Stimulated activated CD4-positive, alpha-beta T cell treated with anti-CD3 and anti-CD28 coated beads, Interleukin-4, amount 100 ng/mL, for 48 hours (primary cell): ENCODE measurements at regions not wholly inside any gene's neighbourhood (a gene's known extent, or its start where the extent isn't known, plus 50 kb on each side); places are given as distances from the start of the nearest gene placed in this dataset.

ENCODE experiments used
- DNase-seq, 2 donors: peaks; one replicate each; pipeline ENCODE4 v3.0.0-alpha.2; 2020; ENCODE audit warnings: low read depth in 2 of 2

- DNase-seq = no peak
These were observed 137.2 kb upstream of the DACH1 start for GRCh38 chr13:72004246-72004645.

GRCh38 chr13:71998223-71998622 is 131.2 kb upstream of the DACH1 start:
- DNase-seq = no peak

- DNase-seq = no peak
These were observed 112.6 kb upstream of the DACH1 start for GRCh38 chr13:71979616-71980015.

- DNase-seq = no peak
These were observed 110.0 kb upstream of the DACH1 start for GRCh38 chr13:71977028-71977427.

GRCh38 chr13:71967990-71968389 is 101.0 kb upstream of the DACH1 start:
- no peak for DNase-seq

GRCh38 chr13:71964491-71965100 is 97.6 kb upstream of the DACH1 start:
- no peak for DNase-seq

GRCh38 chr13:71962735-71963134 is 95.7 kb upstream of the DACH1 start:
- no peak for DNase-seq

GRCh38 chr13:71962126-71962525 is 95.1 kb upstream of the DACH1 start:
- no peak for DNase-seq

- no peak for DNase-seq
These were observed 82.4 kb upstream of the DACH1 start for GRCh38 chr13:71949441-71949840.

GRCh38 chr13:71939186-71939585 is 72.2 kb upstream of the DACH1 start:
- no peak for DNase-seq

- no peak for DNase-seq
These were observed 68.3 kb upstream of the DACH1 start for GRCh38 chr13:71935166-71935840.

- no peak for DNase-seq
These were observed 57.9 kb upstream of the DACH1 start for GRCh38 chr13:71924931-71925330.

- DNase-seq = no peak
These were observed 55.2 kb upstream of the DACH1 start for GRCh38 chr13:71922194-71922593.
